GM12865 (cell line): ENCODE measurements at regions not wholly inside any gene's neighbourhood (a gene's known extent, or its start where the extent isn't known, plus 50 kb on each side); places are given as distances from the start of the nearest gene placed in this dataset.

Source experiments
- DNase-seq: peaks from one replicate; pipeline ENCODE4 v3.0.0; 2010; ENCODE audit warnings: low read depth
- H3K4me3 ChIP-seq: 2 replicates; pipeline ENCODE4 v1.5.1; 2011; ENCODE audit warnings: mild to moderate bottlenecking, low read depth, low read length, control low read depth
- TF ChIP-seq, protein P1 (sequence below): IDR thresholded peaks from 2 replicates; pipeline ENCODE4 v1.5.1; 2011; ENCODE audit warnings: low read length, control low read depth, low read depth, inconsistent platforms; ENCODE audit not compliant: insufficient read depth; ENCODE audit errors: missing control alignments

DNA sequence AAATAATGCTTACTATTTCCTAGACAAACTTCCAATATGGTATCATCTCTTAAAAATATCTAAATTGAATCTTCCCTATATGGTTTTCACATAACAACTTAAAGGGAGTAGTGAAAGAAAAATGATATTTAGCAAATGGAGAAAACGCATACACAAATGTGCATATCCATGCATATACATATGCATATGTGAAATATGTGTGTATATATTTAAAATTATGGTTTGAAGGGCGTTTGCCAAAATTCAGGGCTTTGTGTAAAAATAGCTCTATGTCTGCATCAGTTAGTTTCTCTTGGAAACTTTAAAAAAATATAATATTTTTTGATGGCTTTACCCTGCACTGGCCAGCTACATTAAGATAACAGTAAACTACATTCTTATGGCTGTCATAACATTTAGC, 986.7 kb downstream of the BCL11A start:
- DNase-seq: no peak
- no peak overlapping the region for H3K4me3 ChIP-seq
- TF ChIP-seq, protein P1, sequence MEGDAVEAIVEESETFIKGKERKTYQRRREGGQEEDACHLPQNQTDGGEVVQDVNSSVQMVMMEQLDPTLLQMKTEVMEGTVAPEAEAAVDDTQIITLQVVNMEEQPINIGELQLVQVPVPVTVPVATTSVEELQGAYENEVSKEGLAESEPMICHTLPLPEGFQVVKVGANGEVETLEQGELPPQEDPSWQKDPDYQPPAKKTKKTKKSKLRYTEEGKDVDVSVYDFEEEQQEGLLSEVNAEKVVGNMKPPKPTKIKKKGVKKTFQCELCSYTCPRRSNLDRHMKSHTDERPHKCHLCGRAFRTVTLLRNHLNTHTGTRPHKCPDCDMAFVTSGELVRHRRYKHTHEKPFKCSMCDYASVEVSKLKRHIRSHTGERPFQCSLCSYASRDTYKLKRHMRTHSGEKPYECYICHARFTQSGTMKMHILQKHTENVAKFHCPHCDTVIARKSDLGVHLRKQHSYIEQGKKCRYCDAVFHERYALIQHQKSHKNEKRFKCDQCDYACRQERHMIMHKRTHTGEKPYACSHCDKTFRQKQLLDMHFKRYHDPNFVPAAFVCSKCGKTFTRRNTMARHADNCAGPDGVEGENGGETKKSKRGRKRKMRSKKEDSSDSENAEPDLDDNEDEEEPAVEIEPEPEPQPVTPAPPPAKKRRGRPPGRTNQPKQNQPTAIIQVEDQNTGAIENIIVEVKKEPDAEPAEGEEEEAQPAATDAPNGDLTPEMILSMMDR: no peak

DNA sequence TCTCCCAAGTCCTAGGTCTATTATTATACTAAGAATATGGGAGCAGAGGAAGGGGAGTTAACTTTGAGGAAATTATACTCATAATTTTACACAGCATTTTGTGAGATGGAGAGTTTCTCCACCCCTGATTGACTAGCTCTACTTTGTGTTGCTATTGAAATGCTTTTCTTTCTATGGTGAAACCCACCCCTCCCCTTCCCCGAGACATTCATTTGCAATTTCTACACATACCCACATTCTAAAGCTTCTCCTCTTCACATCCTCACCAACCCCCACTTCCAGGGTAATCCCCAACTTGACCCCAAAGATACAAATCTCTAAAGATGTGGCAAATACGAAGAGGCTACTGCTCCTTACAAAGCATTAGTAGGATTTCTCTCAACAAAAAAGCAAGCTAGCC, 992.2 kb downstream of the BCL11A start:
- no peak overlapping the region for H3K4me3 ChIP-seq
- DNase-seq: no peak
- TF ChIP-seq, protein P1: no peak

DNA sequence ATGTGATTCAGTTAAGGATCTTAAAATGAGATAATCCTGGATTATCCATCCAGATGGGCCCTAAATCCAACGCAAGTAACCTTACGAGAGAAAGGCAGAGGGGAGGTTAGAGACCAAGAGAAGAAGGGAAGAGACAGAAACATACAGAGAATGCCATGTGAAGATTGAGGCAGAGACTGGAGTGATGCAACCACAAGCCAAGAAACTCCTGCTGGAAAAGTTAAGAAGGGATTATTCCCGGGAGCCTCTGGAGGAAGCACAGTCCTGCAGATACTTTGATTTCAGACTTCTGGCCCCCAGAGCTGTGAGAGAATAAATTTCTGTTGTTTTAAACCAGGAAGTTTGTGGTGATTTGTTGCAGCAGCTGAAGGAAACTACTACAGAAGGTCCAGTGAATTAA, 992.7 kb downstream of the BCL11A start:
- TF ChIP-seq, protein P1: no peak
- DNase-seq: no peak
- H3K4me3 ChIP-seq: no peak overlapping the region

DNA sequence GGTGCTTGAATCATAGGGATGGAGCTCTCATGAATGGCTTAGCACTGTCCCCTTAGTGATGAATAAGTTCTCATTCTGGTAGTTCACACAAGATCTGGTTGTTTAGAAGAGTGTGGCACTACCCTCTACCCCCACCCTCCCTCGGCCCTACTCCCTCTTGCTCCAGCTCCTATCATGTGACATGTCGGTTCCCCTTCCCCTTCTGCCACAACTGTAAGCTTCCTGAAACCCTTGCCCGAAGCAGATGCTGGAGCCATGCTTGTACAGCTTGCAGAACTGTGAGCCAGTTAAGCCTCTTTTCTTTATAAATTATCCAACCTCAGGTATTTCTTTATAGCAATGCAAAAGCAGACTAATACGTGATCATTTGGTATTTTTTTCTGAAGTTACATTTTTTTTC, 1012.6 kb downstream of the BCL11A start:
- H3K4me3 ChIP-seq: no peak overlapping the region
- TF ChIP-seq, protein P1: no peak
- DNase-seq: no peak

DNA sequence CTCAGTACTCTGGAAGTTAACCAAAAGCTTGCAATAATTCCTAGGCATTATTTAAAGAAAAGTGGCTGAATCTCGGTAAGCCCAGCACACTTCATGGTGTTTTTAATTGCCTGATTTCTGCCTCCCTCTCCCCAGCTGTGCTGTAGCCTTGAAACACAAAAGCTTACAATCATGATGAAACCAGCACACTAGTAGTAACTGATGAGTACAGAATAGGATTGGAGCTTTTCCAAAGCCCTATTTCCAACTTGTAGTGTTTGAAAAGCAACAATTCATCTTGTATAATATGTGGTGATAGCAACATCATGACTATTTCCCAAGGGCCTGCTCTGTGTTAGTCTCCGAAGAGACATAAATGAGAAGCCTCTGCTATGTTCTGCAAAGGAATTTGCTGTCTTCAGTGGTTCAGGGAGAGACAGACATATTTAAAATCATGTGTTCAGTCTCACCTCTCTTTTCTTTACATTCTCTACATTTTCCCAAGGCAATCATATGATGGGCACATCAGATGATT, 1015.0 kb downstream of the BCL11A start:
- TF ChIP-seq, protein P1: no peak
- DNase-seq: no peak
- no peak overlapping the region for H3K4me3 ChIP-seq

DNA sequence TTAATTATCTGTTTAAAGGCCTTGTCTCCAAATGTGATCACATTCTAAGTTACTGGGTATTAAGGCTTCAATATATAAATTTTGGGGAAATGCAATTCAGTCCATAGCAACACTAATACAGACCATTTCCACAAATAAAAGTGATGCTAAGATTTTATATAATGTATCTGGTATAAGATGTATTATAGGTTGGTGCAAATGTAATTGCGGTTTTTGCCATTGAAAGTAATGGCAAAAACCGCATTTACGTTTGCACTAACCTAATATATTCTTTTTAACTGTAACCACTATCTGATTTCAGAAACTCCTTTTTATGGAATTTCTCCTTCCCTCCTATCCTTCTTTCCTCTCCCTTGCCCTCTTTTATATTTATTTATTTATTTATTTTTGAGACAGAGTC, 1020.6 kb downstream of the BCL11A start:
- TF ChIP-seq, protein P1: no peak
- H3K4me3 ChIP-seq: no peak overlapping the region

DNA sequence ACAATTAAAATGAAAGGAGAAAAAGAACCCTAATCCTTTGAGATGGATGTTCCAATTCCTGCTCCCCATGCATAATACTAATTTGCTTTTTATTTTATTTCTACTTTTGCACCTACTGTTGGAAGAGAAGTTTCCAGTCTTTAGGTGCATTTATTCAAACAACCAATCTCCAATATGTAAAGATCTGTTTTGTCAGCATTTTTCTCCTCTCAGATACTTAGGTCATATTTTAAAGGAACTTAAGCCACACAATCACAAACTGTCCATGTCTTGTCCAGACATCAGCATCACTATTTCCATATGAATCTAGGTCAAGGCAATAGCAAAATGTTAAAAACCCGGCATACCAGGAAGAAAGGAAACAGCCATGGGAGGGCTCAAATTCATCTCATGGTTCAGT, 1023.2 kb downstream of the BCL11A start:
- DNase-seq: no peak
- TF ChIP-seq, protein P1: no peak
- H3K4me3 ChIP-seq: no peak overlapping the region

More for the DNA sequence above, 1020.6 kb downstream of the BCL11A start:
- no peak for DNase-seq
